ENCODE measurements at regions not wholly inside any gene's neighbourhood (a gene's known extent, or its start where the extent isn't known, plus 50 kb on each side); places are given as distances from the start of the nearest gene placed in this dataset.

DNA sequence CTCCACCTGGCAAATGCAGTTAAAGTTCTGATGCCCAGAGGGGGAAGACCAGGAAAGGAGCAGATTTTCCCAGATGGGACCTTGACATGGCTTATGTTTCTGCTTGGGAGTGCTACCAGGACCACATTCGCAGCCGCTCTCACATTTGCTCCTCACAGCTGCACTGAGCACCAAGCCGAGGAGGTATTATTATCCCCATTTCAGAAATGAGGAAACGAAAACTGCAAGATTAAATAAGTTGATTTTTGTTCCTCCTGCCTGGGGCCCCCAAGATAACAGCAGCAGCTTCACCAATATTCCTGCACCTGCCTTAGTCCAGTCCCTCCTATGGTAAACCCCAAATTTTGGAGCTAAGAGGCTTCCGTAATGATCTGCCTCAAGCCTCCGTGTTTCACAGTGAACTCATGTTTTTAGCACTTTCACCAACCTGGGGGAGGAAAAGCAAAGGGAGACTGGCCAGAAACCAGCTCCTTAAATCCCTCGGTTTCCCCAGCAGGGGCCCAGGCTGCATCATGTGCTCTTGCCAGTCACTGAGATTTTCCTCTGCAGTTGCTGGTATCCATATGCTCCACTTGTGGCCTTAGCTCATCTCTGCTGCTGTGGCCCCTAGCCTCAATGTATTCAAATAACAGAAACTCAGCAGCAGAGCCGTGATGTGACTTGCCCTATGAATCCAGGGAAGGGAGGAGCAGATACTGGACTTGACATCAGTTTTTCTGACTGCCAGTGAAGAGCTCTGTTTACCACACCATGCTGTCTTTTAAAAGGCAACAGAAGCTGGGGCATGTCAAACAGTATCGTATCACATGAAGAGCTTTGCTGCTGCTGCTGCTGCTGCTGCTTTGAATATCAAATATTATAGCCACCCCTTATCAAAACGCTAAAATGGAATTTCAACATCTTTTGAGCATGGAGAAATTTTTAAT lies 95.5 kb upstream of the KLHL13 start:
- no peaks in the 10 kb centered on the region for H3K36me3 Mint-ChIP-seq (ENCODE audit: low read depth)
- no peak for ATAC-seq
- no peaks in the 10 kb centered on the region for H3K9me3 Mint-ChIP-seq
- peaks cover 3% of the 10 kb centered on the region for H3K4me1 Mint-ChIP-seq (ENCODE audit: low read depth)
- no peak overlapping the region for H3K27ac Mint-ChIP-seq
- ChIA-PET POLR2A (interaction anchor here (0.5 kb wide), 1 partner anchor 1032 kb away, joined by 3 read pairs; no protein-coding TSS in a partner anchor), CTCF (interaction anchor here (1.0 kb wide), 1 partner anchor 13 kb away, joined by 3 read pairs; no protein-coding TSS in a partner anchor)
- TF ChIP-seq, protein P1, sequence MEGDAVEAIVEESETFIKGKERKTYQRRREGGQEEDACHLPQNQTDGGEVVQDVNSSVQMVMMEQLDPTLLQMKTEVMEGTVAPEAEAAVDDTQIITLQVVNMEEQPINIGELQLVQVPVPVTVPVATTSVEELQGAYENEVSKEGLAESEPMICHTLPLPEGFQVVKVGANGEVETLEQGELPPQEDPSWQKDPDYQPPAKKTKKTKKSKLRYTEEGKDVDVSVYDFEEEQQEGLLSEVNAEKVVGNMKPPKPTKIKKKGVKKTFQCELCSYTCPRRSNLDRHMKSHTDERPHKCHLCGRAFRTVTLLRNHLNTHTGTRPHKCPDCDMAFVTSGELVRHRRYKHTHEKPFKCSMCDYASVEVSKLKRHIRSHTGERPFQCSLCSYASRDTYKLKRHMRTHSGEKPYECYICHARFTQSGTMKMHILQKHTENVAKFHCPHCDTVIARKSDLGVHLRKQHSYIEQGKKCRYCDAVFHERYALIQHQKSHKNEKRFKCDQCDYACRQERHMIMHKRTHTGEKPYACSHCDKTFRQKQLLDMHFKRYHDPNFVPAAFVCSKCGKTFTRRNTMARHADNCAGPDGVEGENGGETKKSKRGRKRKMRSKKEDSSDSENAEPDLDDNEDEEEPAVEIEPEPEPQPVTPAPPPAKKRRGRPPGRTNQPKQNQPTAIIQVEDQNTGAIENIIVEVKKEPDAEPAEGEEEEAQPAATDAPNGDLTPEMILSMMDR (IDR thresholded peaks at IDR 0.05), result no peak
- no peaks in the 10 kb centered on the region for H3K27me3 Mint-ChIP-seq
- no peak overlapping the region for H3K4me3 Mint-ChIP-seq
- intact Hi-C loops (cut with micrococcal nuclease), result no loop called here
- no peak for DNase-seq

DNA sequence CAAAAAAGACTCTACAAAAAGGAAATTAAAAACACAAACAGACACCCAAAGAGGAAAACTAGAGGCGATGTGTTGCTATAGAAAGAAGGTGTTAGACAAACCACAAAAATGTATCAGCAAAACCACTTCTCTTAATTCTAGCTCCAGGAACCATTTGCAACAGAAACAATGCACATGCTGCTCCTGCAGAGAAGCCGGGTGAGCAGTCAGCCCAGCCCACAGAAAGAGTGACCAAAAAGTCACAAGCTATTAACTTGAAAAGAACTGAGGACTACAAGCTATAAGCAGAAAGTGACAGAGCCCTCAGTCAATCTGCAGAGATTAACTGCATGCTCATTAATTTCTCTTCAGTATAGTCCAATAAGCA lies 96.2 kb upstream of the KLHL13 start:
- no peaks in the 10 kb centered on the region for H3K27me3 Mint-ChIP-seq
- H3K4me1 Mint-ChIP-seq (ENCODE audit: low read depth), result peaks cover 3% of the 10 kb centered on the region
- ChIA-PET CTCF (interaction anchor here (1.0 kb wide), 1 partner anchor 12 kb away, joined by 3 read pairs; no protein-coding TSS in a partner anchor), POLR2A (interaction anchor here (0.5 kb wide), 1 partner anchor 1033 kb away, joined by 3 read pairs; no protein-coding TSS in a partner anchor)
- DNase-seq (no peak), ATAC-seq (no peak)
- no peaks in the 10 kb centered on the region for H3K9me3 Mint-ChIP-seq
- H3K36me3 Mint-ChIP-seq (ENCODE audit: low read depth), result no peaks in the 10 kb centered on the region
- TF ChIP-seq, protein P1 (IDR thresholded peaks at IDR 0.05), result no peak
- intact Hi-C loops (cut with micrococcal nuclease), result no loop called here
- no peak overlapping the region for H3K27ac Mint-ChIP-seq
- no peak overlapping the region for H3K4me3 Mint-ChIP-seq

DNA sequence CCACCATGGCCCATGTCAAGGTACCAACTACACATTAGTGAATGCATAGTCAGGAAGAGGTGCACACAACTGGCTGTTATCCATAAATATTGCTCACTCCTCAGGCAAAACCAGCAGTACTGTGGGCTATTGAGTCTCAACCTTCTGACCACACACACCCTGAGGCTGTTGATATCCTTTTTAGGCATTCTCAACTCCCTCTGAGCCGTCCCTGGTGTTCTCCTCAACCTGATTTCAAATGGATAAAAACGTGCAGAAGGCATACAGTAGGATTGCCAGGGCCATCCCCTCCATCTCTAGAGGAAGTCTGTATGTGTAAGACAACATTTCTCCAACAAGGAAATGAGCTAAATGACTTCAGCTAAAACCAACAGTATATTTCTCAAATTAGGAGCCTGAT lies 98.7 kb upstream of the KLHL13 start:
- Mint-ChIP-seq H3K27me3 (no peaks in the 10 kb centered on the region), H3K27ac (no peak overlapping the region), H3K9me3 (no peaks in the 10 kb centered on the region), H3K36me3 (ENCODE audit: low read depth) (no peaks in the 10 kb centered on the region), H3K4me3 (no peak overlapping the region), H3K4me1 (ENCODE audit: low read depth) (peaks cover 3% of the 10 kb centered on the region)
- intact Hi-C loops (cut with micrococcal nuclease), result no loop called here
- no peak for DNase-seq
- TF ChIP-seq, protein P1 (IDR thresholded peaks at IDR 0.05), result no peak
- ChIA-PET CTCF (interaction anchor here (1.2 kb wide), 1 partner anchor 39 kb away, joined by 3 read pairs; no protein-coding TSS in a partner anchor), POLR2A (no interaction called here)
- ATAC-seq, result no peak

DNA sequence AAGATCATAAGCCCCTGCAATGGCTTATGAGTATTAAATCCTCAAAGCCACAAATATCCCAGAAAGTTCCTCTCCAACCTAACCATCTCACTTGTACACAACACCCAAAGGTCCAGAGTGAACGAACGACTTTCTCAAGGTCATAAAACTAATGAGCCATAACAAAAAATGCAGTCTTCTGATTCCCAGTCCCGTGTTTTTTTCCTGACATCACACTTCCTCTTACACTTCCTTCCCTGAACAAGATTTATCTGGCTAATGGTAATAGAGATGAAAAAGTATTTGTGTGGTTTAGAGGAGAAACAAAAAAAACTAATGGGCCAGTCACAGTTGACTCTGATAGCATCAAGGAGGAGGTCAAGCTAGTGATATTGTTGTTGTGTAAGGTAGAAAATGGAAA lies 99.5 kb upstream of the KLHL13 start:
- H3K4me3 Mint-ChIP-seq, result no peak overlapping the region
- H3K27me3 Mint-ChIP-seq, result no peaks in the 10 kb centered on the region
- TF ChIP-seq, protein P1 (IDR thresholded peaks at IDR 0.05), result no peak
- CTCF ChIA-PET, result interaction anchor here (1.2 kb wide), 1 partner anchor 39 kb away, joined by 3 read pairs; no protein-coding TSS in a partner anchor
- peaks cover 3% of the 10 kb centered on the region for H3K4me1 Mint-ChIP-seq (ENCODE audit: low read depth)
- H3K9me3 Mint-ChIP-seq, result no peaks in the 10 kb centered on the region
- POLR2A ChIA-PET, result no interaction called here
- no peaks in the 10 kb centered on the region for H3K36me3 Mint-ChIP-seq (ENCODE audit: low read depth)
- no peak overlapping the region for H3K27ac Mint-ChIP-seq
- DNase-seq, result no peak
- no peak for ATAC-seq
- intact Hi-C loops (cut with micrococcal nuclease), result no loop called here

DNA sequence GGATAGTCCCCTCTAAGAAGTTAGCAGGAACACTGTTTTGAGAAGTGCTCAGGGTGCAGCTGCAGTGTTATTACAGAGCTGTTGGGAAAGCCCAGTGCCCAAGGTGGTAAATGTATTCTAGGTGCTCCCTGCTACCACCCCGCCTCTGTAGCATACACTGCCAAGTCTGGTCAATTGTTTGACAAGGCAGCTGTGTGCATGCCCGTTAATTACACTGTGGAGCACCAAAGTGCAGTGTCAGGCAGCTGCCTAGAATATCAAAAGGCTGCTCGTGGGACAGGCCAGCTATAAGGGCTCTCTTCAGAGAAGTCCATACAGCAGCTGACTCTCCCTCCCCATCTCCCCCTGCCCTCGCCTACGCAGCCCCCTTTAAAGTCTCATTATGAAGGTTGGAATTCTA lies 99.9 kb upstream of the KLHL13 start:
- no peak for DNase-seq
- TF ChIP-seq, protein P1 (IDR thresholded peaks at IDR 0.05), result no peak
- no peaks in the 10 kb centered on the region for H3K9me3 Mint-ChIP-seq

More for the DNA sequence above, 99.9 kb upstream of the KLHL13 start:
- H3K4me1 Mint-ChIP-seq (ENCODE audit: low read depth), result peaks cover 3% of the 10 kb centered on the region
- no peaks in the 10 kb centered on the region for H3K36me3 Mint-ChIP-seq (ENCODE audit: low read depth)
- ChIA-PET POLR2A (no interaction called here), CTCF (interaction anchor here (1.2 kb wide), 1 partner anchor 38 kb away, joined by 3 read pairs; no protein-coding TSS in a partner anchor)
- H3K27me3 Mint-ChIP-seq, result no peaks in the 10 kb centered on the region
- intact Hi-C loops (cut with micrococcal nuclease), result no loop called here
- H3K27ac Mint-ChIP-seq, result no peak overlapping the region
- H3K4me3 Mint-ChIP-seq, result no peak overlapping the region
- ATAC-seq, result no peak
